Stimulated activated CD8-positive, alpha-beta memory T cell treated with anti-CD3 and anti-CD28 coated beads, Interleukin-2, amount 100 ng/mL, for 1 hour (primary cell): ENCODE measurements at regions not wholly inside any gene's neighbourhood (a gene's known extent, or its start where the extent isn't known, plus 50 kb on each side); places are given as distances from the start of the nearest gene placed in this dataset.
"Not testable (repeated sequence)": the region's sequence is repeated elsewhere in the genome, so short reads cannot be mapped to it uniquely, and the experiment has no call there.

Experiments used
- DNase-seq, 2 donors: peaks; one replicate each; pipeline ENCODE4 v3.0.0-alpha.2; 2020; ENCODE audit warnings: low read depth in 2 of 2

GRCh38 chr3:125915792-125916375 is 53.1 kb upstream of the ROPN1B start:
- DNase-seq, result peak; percentile 98 to 99

- DNase-seq, result peak in 1 of 2 donors; percentile 91
These were observed 52.5 kb upstream of the ROPN1B start for GRCh38 chr3:125916376-125916978.

GRCh38 chr3:125917020-125917549 is 51.9 kb upstream of the ROPN1B start:
- not testable (repeated sequence) for DNase-seq

- not testable (repeated sequence) for DNase-seq
These were observed 51.0 kb upstream of the ROPN1B start for GRCh38 chr3:125918024-125918423.

- not testable (repeated sequence) for DNase-seq
These were observed 50.5 kb upstream of the ROPN1B start for GRCh38 chr3:125918451-125918850.

GRCh38 chr3:125918866-125919265 is 50.1 kb upstream of the ROPN1B start:
- DNase-seq, result not testable (repeated sequence)
